RWPE2 (cell line): ENCODE measurements at regions not wholly inside any gene's neighbourhood (a gene's known extent, or its start where the extent isn't known, plus 50 kb on each side); places are given as distances from the start of the nearest gene placed in this dataset.
"Not testable (repeated sequence)": the region's sequence is repeated elsewhere in the genome, so short reads cannot be mapped to it uniquely, and the experiment has no call there.

Source experiments
- ATAC-seq: fragments of 200-7000 bp; cut with Tn5 transposase; 3 replicates; pipeline ENCODE4 v1.9.1; 2021; ENCODE audit warnings: low read depth
- DNase-seq: peaks from one replicate; pipeline ENCODE4 v3.0.0-alpha.2; 2020; ENCODE audit warnings: low spot score
- H3K27ac ChIP-seq: fragments of 450-650 bp; 2 replicates; pipeline ENCODE4 v1.5.1; 2017; ENCODE audit warnings: mild to moderate bottlenecking; ENCODE audit not compliant: poor library complexity, severe bottlenecking
- H3K27me3 ChIP-seq: fragments of 250-450 bp; sonication (Bioruptor Pico); 2 replicates; pipeline ENCODE4 v1.5.1; 2021; ENCODE audit warnings: mild to moderate bottlenecking, moderate library complexity; ENCODE audit not compliant: insufficient read depth, poor library complexity, severe bottlenecking
- H3K36me3 ChIP-seq: fragments of 250-450 bp; sonication (Bioruptor Pico); 2 replicates; pipeline ENCODE4 v1.5.1; 2020; ENCODE audit warnings: low read depth, mild to moderate bottlenecking, moderate library complexity
- H3K4me1 ChIP-seq: fragments of 250-450 bp; sonication (Bioruptor Pico); 2 replicates; pipeline ENCODE4 v1.5.1; 2021; ENCODE audit warnings: mild to moderate bottlenecking, moderate library complexity; ENCODE audit not compliant: insufficient read depth, poor library complexity, severe bottlenecking
- H3K4me3 ChIP-seq: fragments of 250-450 bp; sonication (Bioruptor Pico); 2 replicates; pipeline ENCODE4 v1.5.1; 2021; ENCODE audit warnings: mild to moderate bottlenecking, moderate library complexity; ENCODE audit not compliant: severe bottlenecking
- H3K9me3 ChIP-seq: fragments of 250-450 bp; sonication (Bioruptor Pico); 2 replicates; pipeline ENCODE4 v1.5.1; 2021; ENCODE audit warnings: mild to moderate bottlenecking, moderate library complexity; ENCODE audit not compliant: severe bottlenecking
- CTCF ChIP-seq: fragments of 450-650 bp; IDR thresholded peaks from one replicate; pipeline ENCODE4 v1.5.1; 2017; ENCODE audit warnings: mild to moderate bottlenecking, moderate library complexity; ENCODE audit not compliant: poor library complexity, severe bottlenecking

GRCh38 chr11:97000481-97000880, 610.7 kb downstream of the JRKL start:
- H3K9me3 ChIP-seq = no peaks in the 10 kb centered on the region
- no peaks in the 10 kb centered on the region for H3K4me1 ChIP-seq
- no peak for ATAC-seq
- H3K27me3 ChIP-seq = peaks cover 3% of the 10 kb centered on the region
- no peak for DNase-seq
- no peak overlapping the region for H3K27ac ChIP-seq
- H3K4me3 ChIP-seq = no peak overlapping the region
- H3K36me3 ChIP-seq = no peaks in the 10 kb centered on the region
- TF ChIP-seq CTCF = no peak

GRCh38 chr11:97007283-97007682, 617.5 kb downstream of the JRKL start:
- TF ChIP-seq CTCF = no peak
- ATAC-seq (no peak), DNase-seq (no peak)
- H3K4me3 ChIP-seq = no peak overlapping the region
- no peaks in the 10 kb centered on the region for H3K27me3 ChIP-seq
- no peaks in the 10 kb centered on the region for H3K4me1 ChIP-seq
- H3K9me3 ChIP-seq = no peaks in the 10 kb centered on the region
- no peak overlapping the region for H3K27ac ChIP-seq
- no peaks in the 10 kb centered on the region for H3K36me3 ChIP-seq

- Histone ChIP-seq H3K9me3 (no peaks in the 10 kb centered on the region), H3K27ac (no peak overlapping the region), H3K4me3 (no peak overlapping the region), H3K4me1 (no peaks in the 10 kb centered on the region), H3K36me3 (no peaks in the 10 kb centered on the region), H3K27me3 (no peaks in the 10 kb centered on the region)
- TF ChIP-seq CTCF = no peak
- ATAC-seq (no peak), DNase-seq (no peak)
Observed at GRCh38 chr11:97009613-97010012, 619.8 kb downstream of the JRKL start.

- ATAC-seq, H3K36me3 ChIP-seq, H3K27me3 ChIP-seq, H3K4me3 ChIP-seq, H3K9me3 ChIP-seq, DNase-seq, H3K27ac ChIP-seq, H3K4me1 ChIP-seq: not testable (repeated sequence)
Observed at GRCh38 chr11:97010997-97011396, 621.2 kb downstream of the JRKL start.

GRCh38 chr11:97015327-97015726, 625.5 kb downstream of the JRKL start:
- H3K4me3 ChIP-seq = no peak overlapping the region
- H3K27ac ChIP-seq = no peak overlapping the region
- H3K27me3 ChIP-seq = no peaks in the 10 kb centered on the region
- ATAC-seq (no peak), DNase-seq (no peak)
- TF ChIP-seq CTCF = no peak
- no peaks in the 10 kb centered on the region for H3K9me3 ChIP-seq
- H3K36me3 ChIP-seq = no peaks in the 10 kb centered on the region
- H3K4me1 ChIP-seq = no peaks in the 10 kb centered on the region
